SK-N-SH (cell line): ENCODE measurements at regions not wholly inside any gene's neighbourhood (a gene's known extent, or its start where the extent isn't known, plus 50 kb on each side); places are given as distances from the start of the nearest gene placed in this dataset.

ENCODE experiments used
- CTCF ChIA-PET: fragments of 300-600, 350-600 bp; formaldehyde crosslinking; extraction: SDS; loops from one replicate; lab custom pipeline; 2021; lab: Yijun Ruan, JAX
- POLR2A ChIA-PET: fragments of 350-600 bp; sonication (Branson Sonifier 250); formaldehyde crosslinking; extraction: SDS; loops from one replicate; lab custom pipeline; 2020; ENCODE audit warnings: antibody characterized with exemption, inconsistent platforms; lab: Yijun Ruan, JAX
- DNase-seq: peaks from one replicate; pipeline ENCODE4 v3.0.0; 2012
- H2AFZ ChIP-seq: fragments of 200-600 bp; sonication (generic); 2 replicates; pipeline ENCODE4 v1.8.1; 2016; ENCODE audit warnings: antibody characterized with exemption, mild to moderate bottlenecking, low read depth
- H3F3A ChIP-seq: fragments of 200-600 bp; sonication (generic); replicated peaks from 2 replicates; pipeline ENCODE3; 2016; ENCODE audit warnings: antibody characterized with exemption, mild to moderate bottlenecking; ENCODE audit not compliant: insufficient read depth
- H3K27ac ChIP-seq, 2 experiments: fragments of 200-500 bp in 1 of 2; fragments of 200-600 bp in 1 of 2; sonication (Bioruptor generic) in 1 of 2; sonication (generic), shearing (Covaris generic) in 1 of 2; 2 replicates each; pipeline versions ENCODE4 v1.5.1 to v1.6.1; 2014 to 2016; ENCODE audit warnings: low read depth in 2 of 2, inconsistent platforms in 1 of 2, low read length in 1 of 2, mild to moderate bottlenecking in 1 of 2, mixed read lengths in 1 of 2
- H3K27me3 ChIP-seq: fragments of 200-600 bp; sonication (generic), shearing (Covaris generic); 2 replicates; pipeline ENCODE4 v1.6.1; 2016; ENCODE audit warnings: mixed run types; ENCODE audit not compliant: insufficient read depth
- H3K36me3 ChIP-seq, 2 experiments: fragments of 200-500 bp in 1 of 2; fragments of 200-600 bp in 1 of 2; sonication (Bioruptor generic) in 1 of 2; sonication (generic) in 1 of 2; replicated peaks in 1 of 2; 2 replicates each; pipeline versions ENCODE3 to v1.5.1; 2014 to 2016; ENCODE audit warnings: low read length in 1 of 2, mild to moderate bottlenecking in 1 of 2; ENCODE audit not compliant: insufficient read depth in 2 of 2, control insufficient read depth in 1 of 2
- H3K4me1 ChIP-seq, 2 experiments: fragments of 200-500 bp in 1 of 2; fragments of 200-600 bp in 1 of 2; sonication (Bioruptor generic) in 1 of 2; sonication (generic), shearing (Covaris generic) in 1 of 2; 2 replicates each; pipeline versions ENCODE4 v1.5.1 to v1.6.1; 2014 to 2016; ENCODE audit warnings: low read depth in 1 of 2, low read length in 1 of 2, mixed run types in 1 of 2; ENCODE audit not compliant: insufficient read depth in 2 of 2, control insufficient read depth in 1 of 2
- H3K4me2 ChIP-seq: fragments of 200-600 bp; sonication (generic), shearing (Covaris generic); 2 replicates; pipeline ENCODE4 v1.6.1; 2017; ENCODE audit warnings: mixed run types
- H3K4me3 ChIP-seq, 2 experiments: fragments of 200-500 bp in 1 of 2; fragments of 200-600 bp in 1 of 2; sonication (Bioruptor generic) in 1 of 2; sonication (generic), shearing (Covaris generic) in 1 of 2; 2 replicates each; pipeline versions ENCODE4 v1.5.1 to v1.8.1; 2014 to 2016; ENCODE audit warnings: low read depth in 2 of 2, inconsistent platforms in 1 of 2, low read length in 1 of 2, mild to moderate bottlenecking in 1 of 2, mixed read lengths in 1 of 2, moderate library complexity in 1 of 2
- H3K79me2 ChIP-seq: fragments of 200-600 bp; sonication (generic); 2 replicates; pipeline ENCODE4 v1.8.1; 2017; ENCODE audit warnings: mild to moderate bottlenecking; ENCODE audit not compliant: insufficient read depth
- H3K9ac ChIP-seq: fragments of 200-600 bp; sonication (generic); 2 replicates; pipeline ENCODE4 v1.6.1; 2017; ENCODE audit warnings: mixed run types
- H3K9me2 ChIP-seq: fragments of 200-600 bp; sonication (generic); 2 replicates; pipeline ENCODE4 v1.6.1; 2017; ENCODE audit warnings: mixed run types
- H3K9me3 ChIP-seq: fragments of 200-600 bp; sonication (generic); 2 replicates; pipeline ENCODE4 v1.6.1; 2017; ENCODE audit warnings: mixed run types, mild to moderate bottlenecking, moderate library complexity
- H4K20me1 ChIP-seq: fragments of 200-600 bp; sonication (generic); 2 replicates; pipeline ENCODE4 v1.6.1; 2017; ENCODE audit warnings: mild to moderate bottlenecking, mixed run types; ENCODE audit not compliant: insufficient read depth
- CHD2 ChIP-seq: fragments of 150-350 bp; IDR thresholded peaks from 2 replicates; pipeline ENCODE4 v1.6.1; 2018; ENCODE audit warnings: low read length; ENCODE audit not compliant: partially characterized antibody
- CTCF ChIP-seq: fragments of 200-600 bp; sonication (generic); IDR thresholded peaks from 2 replicates; pipeline ENCODE4 v1.6.1; 2017; ENCODE audit warnings: antibody characterized with exemption, mild to moderate bottlenecking, moderate library complexity
- EP300 ChIP-seq, 2 experiments: IDR thresholded peaks; 2 replicates each; pipeline versions ENCODE4 v1.4.0 to v1.6.1; 2012; ENCODE audit warnings: borderline replicate concordance in 1 of 2, low read depth in 1 of 2, low read length in 1 of 2
- EZH2phosphoT487 ChIP-seq: fragments of 200-600 bp; sonication (generic); IDR thresholded peaks from 2 replicates; pipeline ENCODE4 v1.6.1; 2017; ENCODE audit warnings: low read depth, mixed run types, mild to moderate bottlenecking, antibody characterized with exemption, moderate library complexity, borderline replicate concordance
- FOSL2 ChIP-seq: IDR thresholded peaks from 2 replicates; pipeline ENCODE4 v1.4.0; 2012; ENCODE audit warnings: low read depth, mild to moderate bottlenecking, moderate library complexity, borderline replicate concordance
- GATA2 ChIP-seq: sonication (generic); formaldehyde crosslinking; IDR thresholded peaks from 2 replicates; pipeline ENCODE4 v1.5.0; 2020; ENCODE audit warnings: mild to moderate bottlenecking, missing genetic modification reagents
- IRF3 ChIP-seq: fragments of 150-350 bp; IDR thresholded peaks from 2 replicates; pipeline ENCODE4 v1.6.1; 2016; ENCODE audit warnings: mild to moderate bottlenecking, low read depth, low read length
- JUND ChIP-seq: IDR thresholded peaks from 2 replicates; pipeline ENCODE4 v1.4.0; 2012
- MEF2A ChIP-seq: IDR thresholded peaks from 2 replicates; pipeline ENCODE4 v1.4.0; 2012; ENCODE audit warnings: low read depth, borderline replicate concordance
- NFIC ChIP-seq: IDR thresholded peaks from 2 replicates; pipeline ENCODE4 v1.4.0; 2012; ENCODE audit warnings: borderline replicate concordance
- NRF1 ChIP-seq: IDR thresholded peaks from 2 replicates; pipeline ENCODE4 v1.6.1; 2012; ENCODE audit warnings: low read depth, mild to moderate bottlenecking, low read length
- POLR2AphosphoS5 ChIP-seq: IDR thresholded peaks from 2 replicates; pipeline ENCODE4 v1.6.1; 2012; ENCODE audit warnings: low read depth, low read length
- RCOR1 ChIP-seq: fragments of 150-350 bp; IDR thresholded peaks from 2 replicates; pipeline ENCODE4 v1.6.1; 2017; ENCODE audit warnings: antibody characterized with exemption, low read length
- REST ChIP-seq: IDR thresholded peaks from 2 replicates; pipeline ENCODE4 v1.6.1; 2012; ENCODE audit warnings: mild to moderate bottlenecking, low read depth, low read length, moderate library complexity
- TAF1 ChIP-seq: IDR thresholded peaks from 2 replicates; pipeline ENCODE4 v1.6.1; 2012; ENCODE audit warnings: low read depth, mild to moderate bottlenecking, low read length, moderate library complexity, borderline replicate concordance
- YY1 ChIP-seq: IDR thresholded peaks from 2 replicates; pipeline ENCODE4 v1.4.0; 2012; ENCODE audit warnings: low read depth, mild to moderate bottlenecking
- WGBS: methylation state at CpG from one replicate; pipeline ENCODE4 v1.1.6; 2017; ENCODE audit warnings: low lambda C conversion rate; 5-methylcytosine and 5-hydroxymethylcytosine counted together
- TF ChIP-seq, protein P1 (sequence below): IDR thresholded peaks from 2 replicates; pipeline ENCODE4 v1.4.0; 2012; ENCODE audit warnings: low read depth, borderline replicate concordance
- TF ChIP-seq, protein P2 (sequence below): IDR thresholded peaks from 2 replicates; pipeline ENCODE4 v1.4.0; 2012; ENCODE audit warnings: low read depth

DNA sequence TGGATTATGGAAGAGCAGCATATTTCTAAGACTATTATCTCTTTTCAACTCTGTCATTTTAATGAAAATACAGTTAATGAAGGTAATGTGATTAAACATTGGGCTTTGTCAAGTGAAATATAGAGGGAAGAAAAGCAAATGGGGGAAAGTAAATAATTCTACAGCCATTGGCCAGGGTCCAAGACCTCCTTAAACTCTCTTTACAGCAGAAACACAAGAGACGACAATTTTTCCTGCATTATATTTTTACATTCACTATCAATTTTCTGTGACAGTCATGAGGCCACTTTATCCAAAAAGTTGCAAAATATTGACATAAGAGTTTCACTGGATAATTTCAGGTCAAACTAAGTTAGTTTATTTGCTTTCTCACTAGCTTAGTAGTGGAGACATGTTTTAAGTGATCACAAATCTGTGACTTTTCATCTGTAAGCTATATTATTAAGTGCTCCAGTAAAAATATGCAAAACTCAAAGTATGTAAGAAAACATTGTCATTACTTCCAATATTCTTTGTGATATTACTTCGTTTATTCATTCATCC lies 385.9 kb upstream of the DPH6 start (continued):
- no peak for TF ChIP-seq REST
- no peak for TF ChIP-seq POLR2AphosphoS5
- TF ChIP-seq TAF1: no peak
- TF ChIP-seq YY1: no peak
- TF ChIP-seq, protein P1, sequence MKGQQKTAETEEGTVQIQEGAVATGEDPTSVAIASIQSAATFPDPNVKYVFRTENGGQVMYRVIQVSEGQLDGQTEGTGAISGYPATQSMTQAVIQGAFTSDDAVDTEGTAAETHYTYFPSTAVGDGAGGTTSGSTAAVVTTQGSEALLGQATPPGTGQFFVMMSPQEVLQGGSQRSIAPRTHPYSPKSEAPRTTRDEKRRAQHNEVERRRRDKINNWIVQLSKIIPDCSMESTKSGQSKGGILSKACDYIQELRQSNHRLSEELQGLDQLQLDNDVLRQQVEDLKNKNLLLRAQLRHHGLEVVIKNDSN: no peak
- TF ChIP-seq, protein P2, sequence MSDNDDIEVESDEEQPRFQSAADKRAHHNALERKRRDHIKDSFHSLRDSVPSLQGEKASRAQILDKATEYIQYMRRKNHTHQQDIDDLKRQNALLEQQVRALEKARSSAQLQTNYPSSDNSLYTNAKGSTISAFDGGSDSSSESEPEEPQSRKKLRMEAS: no peak
- TF ChIP-seq MEF2A: no peak
- no peak for TF ChIP-seq JUND
- no peak for TF ChIP-seq CTCF
- TF ChIP-seq NRF1: no peak
- no peak for TF ChIP-seq FOSL2

DNA sequence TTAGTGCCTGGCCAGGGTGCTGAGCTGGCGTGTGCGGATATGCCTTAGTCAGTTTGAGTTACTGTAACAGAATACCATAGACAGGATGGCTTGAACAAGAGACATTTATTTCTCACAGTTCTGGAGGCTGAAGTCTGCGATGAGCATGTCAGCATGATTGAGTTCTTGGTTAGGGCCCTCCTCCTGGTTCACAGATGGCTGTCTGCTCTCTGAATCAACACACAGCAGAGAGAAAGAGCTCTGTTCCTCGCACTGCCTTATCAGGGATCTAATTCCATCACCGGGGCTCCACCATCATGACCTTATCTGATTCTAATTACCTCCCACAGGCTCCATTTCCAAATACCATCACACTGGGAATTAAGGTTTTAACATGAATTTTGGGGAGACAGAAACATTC lies 386.6 kb upstream of the DPH6 start:
- H3K4me2 ChIP-seq: no peak overlapping the region
- no peaks in the 10 kb centered on the region for H3K27me3 ChIP-seq
- no peaks in the 10 kb centered on the region for H4K20me1 ChIP-seq
- H3K9ac ChIP-seq: no peak overlapping the region
- no peaks in the 10 kb centered on the region for H3K9me2 ChIP-seq
- POLR2A ChIA-PET: no interaction called here
- H3F3A ChIP-seq: no peaks in the 10 kb centered on the region
- H3K9me3 ChIP-seq: no peaks in the 10 kb centered on the region
- CTCF ChIA-PET: interaction anchor here (1.1 kb wide), 1 partner anchor 12 kb away, joined by 3 read pairs; no protein-coding TSS in a partner anchor
- H3K4me1 ChIP-seq: peaks cover 0 to 6% of the 10 kb centered on the region in 2 experiments; a peak in 2 of 4 replicates
- peak; percentile 46 for DNase-seq
- TF ChIP-seq EZH2phosphoT487: no peak
- TF ChIP-seq IRF3: no peak
- no peak for TF ChIP-seq NFIC
- no peak for TF ChIP-seq REST
- TF ChIP-seq RCOR1: peak; percentile 100
- TF ChIP-seq CHD2: peak; percentile 68
- TF ChIP-seq EP300 (IDR thresholded peaks at IDR 0.05; ENCODE audit: borderline replicate concordance in 1 of 2, low read depth in 1 of 2, low read length in 1 of 2): peak in 1 of 2 experiments; percentile 28; a peak in 1 of 4 replicates
- TF ChIP-seq GATA2: peak; percentile 82
- TF ChIP-seq, all 33 proteins: peak for 4
- Histone ChIP-seq H3K4me3 (no peak overlapping the region), H3K79me2 (no peaks in the 10 kb centered on the region; the same call in 1 of the 2 replicates), H2AFZ (no peak overlapping the region), H3K36me3 (no peaks in the 10 kb centered on the region), H3K27ac (peak overlapping the region in 1 of 2 experiments; percentile 17; a peak in 1 of 4 replicates)
- WGBS: 55% methylated on average over 5 of the region's 5 CpGs
